GM12875 (cell line): ENCODE measurements at regions not wholly inside any gene's neighbourhood (a gene's known extent, or its start where the extent isn't known, plus 50 kb on each side); places are given as distances from the start of the nearest gene placed in this dataset.

ENCODE experiments used
- H3K4me3 ChIP-seq: one replicate; pipeline ENCODE4 v1.5.1; 2011; ENCODE audit warnings: low read depth, low read length, control low read depth
- CTCF ChIP-seq: IDR thresholded peaks from 2 replicates; pipeline ENCODE4 v1.5.1; 2011; ENCODE audit warnings: low read depth, mild to moderate bottlenecking, control low read depth, inconsistent platforms, low read length, moderate library complexity, borderline replicate concordance; ENCODE audit not compliant: insufficient read depth

GRCh38 chr20:60862601-60863000 is 389.5 kb upstream of the CDH4 start:
- H3K4me3 ChIP-seq = no peak overlapping the region
- TF ChIP-seq CTCF = no peak

GRCh38 chr20:60863548-60863947 is 388.5 kb upstream of the CDH4 start:
- TF ChIP-seq CTCF = no peak
- no peak overlapping the region for H3K4me3 ChIP-seq

GRCh38 chr20:60867589-60867988 is 384.5 kb upstream of the CDH4 start:
- H3K4me3 ChIP-seq = no peak overlapping the region
- no peak for TF ChIP-seq CTCF

- H3K4me3 ChIP-seq = no peak overlapping the region
- no peak for TF ChIP-seq CTCF
Measured at GRCh38 chr20:60868316-60868891, 383.7 kb upstream of the CDH4 start.

- no peak for TF ChIP-seq CTCF
- no peak overlapping the region for H3K4me3 ChIP-seq
Measured at GRCh38 chr20:60869087-60869486, 383.0 kb upstream of the CDH4 start.

- no peak overlapping the region for H3K4me3 ChIP-seq
Measured at GRCh38 chr20:60869625-60870024, 382.4 kb upstream of the CDH4 start.

GRCh38 chr20:60870040-60870439 is 382.0 kb upstream of the CDH4 start:
- no peak for TF ChIP-seq CTCF
- no peak overlapping the region for H3K4me3 ChIP-seq

More at GRCh38 chr20:60869625-60870024, 382.4 kb upstream of the CDH4 start:
- no peak for TF ChIP-seq CTCF
